ENCODE measurements at regions not wholly inside any gene's neighbourhood (a gene's known extent, or its start where the extent isn't known, plus 50 kb on each side); places are given as distances from the start of the nearest gene placed in this dataset.

DNA sequence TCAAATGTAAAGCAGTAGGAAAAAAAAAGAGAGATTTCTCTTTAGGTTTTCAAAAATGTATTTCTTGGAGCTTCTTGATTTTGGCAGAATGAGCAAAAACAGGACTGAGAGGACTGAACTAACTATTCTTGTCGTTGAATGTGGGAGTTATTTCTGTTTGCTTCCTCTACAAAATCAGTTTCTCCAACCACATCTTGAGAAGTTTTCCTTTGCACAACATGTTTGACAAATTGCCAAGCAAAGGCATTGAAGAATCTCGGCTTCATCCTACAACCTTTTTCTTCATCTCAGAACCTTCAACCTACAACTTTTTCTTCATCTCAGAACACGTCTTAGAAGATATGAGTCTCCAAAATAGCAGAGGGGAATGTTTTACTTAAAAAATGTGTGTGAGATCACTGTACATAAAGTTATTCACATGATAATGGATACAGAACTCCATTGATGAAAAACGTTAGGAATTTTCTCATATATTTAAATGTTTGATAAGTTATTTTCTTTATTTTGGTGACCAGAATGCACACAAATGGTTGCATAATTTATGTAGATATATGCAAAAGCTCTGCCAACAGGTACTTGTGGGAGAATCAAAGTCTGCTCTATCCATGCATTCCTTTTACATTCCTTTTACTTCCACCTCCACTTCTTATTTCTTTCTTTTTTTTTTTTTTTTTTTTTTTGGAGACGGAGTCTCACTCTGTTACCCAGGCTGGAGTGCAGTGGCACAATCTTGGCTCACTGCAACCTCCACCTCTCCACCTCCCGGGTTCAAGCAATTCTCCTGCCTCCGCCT, 370.0 kb downstream of the KCNJ2 start:
- Mint-ChIP-seq H3K36me3 (ENCODE audit: low read depth) (no peaks in the 10 kb centered on the region), H3K27me3 (ENCODE audit: low read depth) (no peaks in the 10 kb centered on the region), H3K4me3 (ENCODE audit: low read depth) (no peak overlapping the region), H3K9me3 (peaks cover 4% of the 10 kb centered on the region), H3K27ac (no peak overlapping the region), H3K4me1 (ENCODE audit: low read depth) (no peaks in the 10 kb centered on the region)
- intact Hi-C loops (cut with micrococcal nuclease), result no loop called here
- no peak for DNase-seq (ENCODE audit: low spot score)

DNA sequence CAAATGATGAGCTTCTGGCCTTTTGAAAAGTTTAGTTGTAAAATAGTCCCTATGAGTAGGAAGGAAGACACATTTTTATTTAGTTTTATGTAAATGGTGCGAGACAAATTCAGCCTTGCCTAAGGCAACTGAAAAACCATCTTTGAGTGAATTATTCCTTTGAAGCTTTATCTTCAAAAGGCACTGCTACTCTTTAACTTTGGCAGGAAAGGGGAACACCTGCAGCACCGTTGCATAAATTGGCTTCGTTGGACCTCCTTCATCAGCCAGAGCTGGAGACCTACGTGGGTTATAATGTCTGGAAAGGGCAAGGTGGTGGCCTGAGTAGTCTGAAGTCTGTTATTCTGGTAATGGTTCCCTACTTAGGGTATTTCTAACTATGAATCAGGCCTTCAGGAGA, 373.5 kb downstream of the KCNJ2 start:
- no peaks in the 10 kb centered on the region for H3K27me3 Mint-ChIP-seq (ENCODE audit: low read depth)

DNA sequence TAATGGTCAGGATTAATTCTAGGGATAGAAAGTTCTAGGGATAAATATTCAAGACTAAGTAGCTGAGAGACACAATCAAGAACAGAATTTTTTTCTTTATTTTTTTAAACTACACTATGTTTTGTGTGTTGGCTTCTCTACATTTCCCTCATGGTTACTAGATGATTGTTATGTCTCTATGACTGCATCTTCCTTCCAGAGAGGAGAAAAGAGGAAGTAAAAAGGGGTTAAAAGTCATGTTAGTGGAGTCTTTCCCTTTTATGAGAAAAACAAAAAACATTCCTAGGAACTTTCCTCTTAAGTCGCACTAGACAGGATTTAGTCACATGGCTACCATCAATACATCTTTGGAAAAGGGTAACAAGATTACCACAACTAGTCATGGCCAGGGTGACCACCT, 375.0 kb downstream of the KCNJ2 start:
- intact Hi-C loops (cut with micrococcal nuclease), result no loop called here

More for the DNA sequence above, 373.5 kb downstream of the KCNJ2 start:
- DNase-seq (ENCODE audit: low spot score), result no peak
- no peaks in the 10 kb centered on the region for H3K36me3 Mint-ChIP-seq (ENCODE audit: low read depth)
- H3K4me3 Mint-ChIP-seq (ENCODE audit: low read depth), result no peak overlapping the region
- H3K9me3 Mint-ChIP-seq, result peaks cover 4% of the 10 kb centered on the region
- intact Hi-C loops (cut with micrococcal nuclease), result no loop called here
- no peak overlapping the region for H3K27ac Mint-ChIP-seq
- H3K4me1 Mint-ChIP-seq (ENCODE audit: low read depth), result no peaks in the 10 kb centered on the region

DNA sequence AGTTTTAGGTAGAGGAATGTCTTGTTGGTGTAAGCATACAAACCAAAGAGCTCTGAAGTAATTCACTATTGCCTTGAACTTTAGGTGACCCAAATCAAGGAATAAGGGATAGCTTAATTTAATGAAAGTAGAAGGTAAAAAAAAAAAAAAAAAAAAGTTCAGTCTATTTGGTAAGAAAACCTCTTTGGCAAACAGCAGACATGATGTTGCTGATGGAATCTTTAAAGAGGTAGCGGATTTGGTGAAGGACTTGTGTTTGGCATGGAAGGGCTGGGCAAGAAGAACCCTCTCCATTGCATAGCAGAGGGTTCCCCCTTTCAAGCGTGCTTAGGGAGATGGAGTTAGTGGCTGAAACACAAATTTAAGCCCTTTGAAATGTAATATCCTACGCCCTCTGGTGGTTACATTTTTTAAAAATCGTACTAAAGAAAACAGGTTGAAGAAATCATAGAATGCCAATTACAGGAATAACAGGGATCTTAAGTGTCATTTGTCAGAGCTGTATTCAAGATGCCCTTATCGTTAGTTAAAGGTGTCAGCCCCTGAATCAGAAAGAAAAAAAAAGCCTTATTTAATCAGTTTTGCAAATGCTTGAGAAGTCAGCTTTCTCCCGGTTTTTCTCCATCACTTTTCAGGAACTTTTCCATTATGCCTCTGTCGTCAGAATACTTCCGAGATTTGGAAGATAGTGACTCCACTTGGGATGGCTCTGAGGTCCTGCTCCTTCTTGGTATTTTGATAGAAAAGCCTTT, 383.1 kb downstream of the KCNJ2 start:
- Mint-ChIP-seq H3K36me3 (ENCODE audit: low read depth) (no peaks in the 10 kb centered on the region), H3K4me3 (ENCODE audit: low read depth) (no peak overlapping the region), H3K27ac (no peak overlapping the region), H3K27me3 (ENCODE audit: low read depth) (no peaks in the 10 kb centered on the region), H3K4me1 (ENCODE audit: low read depth) (no peaks in the 10 kb centered on the region), H3K9me3 (no peaks in the 10 kb centered on the region)
- intact Hi-C loops (cut with micrococcal nuclease), result loop anchor here (10.0 kb wide), 3 partner anchors 948 to 1028 kb away; no protein-coding TSS in a partner anchor
- no peak for DNase-seq (ENCODE audit: low spot score)

More for the DNA sequence above, 375.0 kb downstream of the KCNJ2 start:
- no peaks in the 10 kb centered on the region for H3K27me3 Mint-ChIP-seq (ENCODE audit: low read depth)
- H3K36me3 Mint-ChIP-seq (ENCODE audit: low read depth), result no peaks in the 10 kb centered on the region
- no peak overlapping the region for H3K27ac Mint-ChIP-seq
- peaks cover 4% of the 10 kb centered on the region for H3K9me3 Mint-ChIP-seq
- no peaks in the 10 kb centered on the region for H3K4me1 Mint-ChIP-seq (ENCODE audit: low read depth)
- DNase-seq (ENCODE audit: low spot score), result no peak
- no peak overlapping the region for H3K4me3 Mint-ChIP-seq (ENCODE audit: low read depth)

DNA sequence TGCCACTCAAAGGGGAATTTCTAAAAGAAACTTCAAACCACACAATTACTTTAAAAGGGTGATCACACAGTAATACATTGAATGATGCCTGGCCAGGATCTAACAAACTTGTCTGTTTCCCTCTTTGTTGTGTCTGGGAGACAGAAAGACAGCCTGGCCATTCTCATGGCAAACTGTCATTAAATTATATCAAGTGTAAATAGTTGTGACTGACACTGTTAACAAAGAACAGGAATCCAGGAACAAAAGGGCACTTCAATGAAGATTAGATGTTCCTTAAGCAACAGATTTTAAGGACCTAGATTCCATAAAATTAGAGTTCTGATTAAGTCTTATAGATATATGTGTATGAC, 383.6 kb downstream of the KCNJ2 start:
- no peak for DNase-seq (ENCODE audit: low spot score)
- intact Hi-C loops (cut with micrococcal nuclease), result loop anchor here (10.0 kb wide), 3 partner anchors 948 to 1028 kb away; no protein-coding TSS in a partner anchor
- Mint-ChIP-seq H3K27ac (no peak overlapping the region), H3K9me3 (no peaks in the 10 kb centered on the region), H3K27me3 (ENCODE audit: low read depth) (no peaks in the 10 kb centered on the region), H3K4me3 (ENCODE audit: low read depth) (no peak overlapping the region), H3K4me1 (ENCODE audit: low read depth) (no peaks in the 10 kb centered on the region), H3K36me3 (ENCODE audit: low read depth) (no peaks in the 10 kb centered on the region)

DNA sequence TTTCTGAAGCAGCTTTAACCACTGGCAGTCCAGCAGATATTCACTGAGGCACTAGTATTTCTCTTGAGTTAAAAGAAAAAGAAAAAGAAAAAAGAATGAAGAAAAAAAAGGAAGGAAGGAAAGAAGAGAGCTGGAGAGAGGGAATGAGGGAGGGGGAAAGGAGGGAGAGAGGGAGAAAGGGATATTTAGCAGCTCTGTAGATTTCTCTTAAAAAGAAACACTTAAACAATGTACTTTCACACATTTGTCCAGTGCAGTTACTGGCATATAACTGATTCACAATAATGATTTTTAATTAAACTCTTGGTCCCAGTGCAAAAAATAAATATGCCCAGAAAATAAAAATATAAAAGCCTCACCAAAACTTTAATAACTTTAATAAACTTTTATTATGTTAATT, 386.4 kb downstream of the KCNJ2 start:
- Mint-ChIP-seq H3K27me3 (ENCODE audit: low read depth) (no peaks in the 10 kb centered on the region), H3K9me3 (no peaks in the 10 kb centered on the region), H3K36me3 (ENCODE audit: low read depth) (no peaks in the 10 kb centered on the region), H3K4me3 (ENCODE audit: low read depth) (no peak overlapping the region), H3K27ac (no peak overlapping the region), H3K4me1 (ENCODE audit: low read depth) (no peaks in the 10 kb centered on the region)
- DNase-seq (ENCODE audit: low spot score), result no peak
- intact Hi-C loops (cut with micrococcal nuclease), result loop anchor here (10.0 kb wide), 3 partner anchors 951 to 1031 kb away; no protein-coding TSS in a partner anchor

DNA sequence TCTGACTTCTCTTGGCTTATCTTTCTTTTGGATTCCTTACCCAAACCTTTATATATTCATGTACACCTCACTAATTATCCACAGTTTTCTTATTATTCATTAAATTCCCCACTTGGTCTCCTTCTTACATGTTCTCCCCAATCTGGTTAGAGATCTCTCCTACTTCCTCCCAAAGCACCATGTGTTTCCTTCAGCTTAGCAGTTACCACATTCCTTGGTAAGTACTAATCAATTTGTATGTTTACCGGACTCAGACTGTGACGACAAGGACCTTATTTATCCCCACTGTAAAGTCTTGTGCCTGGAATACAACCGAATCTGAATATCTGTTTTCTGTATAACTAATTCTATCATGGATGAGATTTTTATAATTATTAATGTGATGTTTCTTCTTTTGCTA, 389.5 kb downstream of the KCNJ2 start:
- intact Hi-C loops (cut with micrococcal nuclease), result loop anchor here (10.0 kb wide), 3 partner anchors 954 to 1034 kb away; no protein-coding TSS in a partner anchor
- no peaks in the 10 kb centered on the region for H3K4me1 Mint-ChIP-seq (ENCODE audit: low read depth)
- H3K36me3 Mint-ChIP-seq (ENCODE audit: low read depth), result no peaks in the 10 kb centered on the region
- H3K27me3 Mint-ChIP-seq (ENCODE audit: low read depth), result no peaks in the 10 kb centered on the region
- H3K9me3 Mint-ChIP-seq, result no peaks in the 10 kb centered on the region
- H3K27ac Mint-ChIP-seq, result no peak overlapping the region
- H3K4me3 Mint-ChIP-seq (ENCODE audit: low read depth), result no peak overlapping the region
- DNase-seq (ENCODE audit: low spot score), result no peak

DNA sequence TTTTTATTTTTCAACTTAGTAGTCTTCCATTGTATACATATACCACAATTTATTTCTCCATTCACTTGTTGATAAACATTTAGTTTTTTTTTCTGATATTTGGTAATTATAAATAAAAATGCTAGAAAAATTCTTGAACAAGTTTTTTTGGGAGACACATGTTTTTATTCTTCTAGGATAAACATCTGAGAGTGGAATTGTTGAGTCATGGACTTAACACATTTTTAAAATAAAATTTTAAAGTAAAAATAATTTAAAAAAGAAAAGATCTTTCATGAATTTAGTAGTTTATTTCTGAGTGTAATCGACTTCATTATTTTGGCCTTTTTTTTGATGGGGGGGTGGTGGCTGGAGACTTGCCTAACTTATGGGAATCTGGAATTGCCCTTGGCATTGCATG, 391.1 kb downstream of the KCNJ2 start:
- no peak for DNase-seq (ENCODE audit: low spot score)
- no peaks in the 10 kb centered on the region for H3K36me3 Mint-ChIP-seq (ENCODE audit: low read depth)
- no peaks in the 10 kb centered on the region for H3K27me3 Mint-ChIP-seq (ENCODE audit: low read depth)
- no peaks in the 10 kb centered on the region for H3K9me3 Mint-ChIP-seq
- intact Hi-C loops (cut with micrococcal nuclease), result no loop called here
- no peaks in the 10 kb centered on the region for H3K4me1 Mint-ChIP-seq (ENCODE audit: low read depth)
- no peak overlapping the region for H3K27ac Mint-ChIP-seq
- H3K4me3 Mint-ChIP-seq (ENCODE audit: low read depth), result no peak overlapping the region

DNA sequence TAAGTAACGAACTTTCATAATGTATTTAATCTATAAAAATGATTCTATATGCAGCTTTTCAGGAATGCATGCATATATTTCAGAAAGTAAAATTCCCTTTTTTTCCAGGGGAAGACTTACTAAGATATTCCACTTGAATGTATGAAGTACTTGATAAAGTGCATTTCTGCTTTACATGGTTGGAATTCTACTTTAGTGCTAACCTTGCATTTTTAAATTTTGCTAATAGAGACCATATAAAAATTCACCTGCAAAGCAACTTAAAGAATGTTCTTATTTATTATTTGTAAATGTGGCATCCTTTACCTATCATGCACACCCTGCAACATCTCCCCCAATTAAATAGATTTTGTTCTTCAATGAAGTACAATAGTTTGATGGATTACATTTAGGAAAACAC, 392.8 kb downstream of the KCNJ2 start:
- no peaks in the 10 kb centered on the region for H3K27me3 Mint-ChIP-seq (ENCODE audit: low read depth)
- no peak overlapping the region for H3K27ac Mint-ChIP-seq

DNA sequence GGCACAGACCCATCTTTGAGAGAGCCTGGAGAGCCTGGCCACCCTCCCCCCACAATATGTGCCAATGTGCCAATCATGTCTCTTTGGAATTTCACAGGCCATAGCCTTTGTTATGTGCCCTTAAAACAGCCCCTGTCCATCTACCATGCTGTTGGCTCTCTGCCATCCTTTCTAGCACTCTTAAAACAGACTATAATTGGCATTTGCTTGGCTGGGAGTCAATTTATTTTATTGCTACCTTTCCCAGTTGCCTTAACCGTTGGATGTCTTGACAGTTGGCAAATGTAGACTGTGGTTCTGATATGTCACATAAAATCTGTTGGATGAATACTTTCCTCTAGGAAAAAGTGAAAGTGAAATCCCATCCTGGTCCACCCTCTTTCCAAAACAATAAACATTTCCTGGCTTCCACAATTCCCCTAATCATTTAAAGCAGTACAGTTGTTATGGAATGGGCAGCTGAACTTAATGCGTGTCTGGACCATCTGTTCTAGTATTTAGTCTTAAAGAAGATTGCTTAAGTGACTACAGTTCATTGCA, 394.0 kb downstream of the KCNJ2 start:
- no peak overlapping the region for H3K27ac Mint-ChIP-seq
- no peak for DNase-seq (ENCODE audit: low spot score)
- H3K4me3 Mint-ChIP-seq (ENCODE audit: low read depth), result no peak overlapping the region
- H3K36me3 Mint-ChIP-seq (ENCODE audit: low read depth), result no peaks in the 10 kb centered on the region
- no peaks in the 10 kb centered on the region for H3K4me1 Mint-ChIP-seq (ENCODE audit: low read depth)
- H3K9me3 Mint-ChIP-seq, result no peaks in the 10 kb centered on the region
- H3K27me3 Mint-ChIP-seq (ENCODE audit: low read depth), result no peaks in the 10 kb centered on the region
- intact Hi-C loops (cut with micrococcal nuclease), result no loop called here

More for the DNA sequence above, 392.8 kb downstream of the KCNJ2 start:
- Mint-ChIP-seq H3K4me3 (ENCODE audit: low read depth) (no peak overlapping the region), H3K36me3 (ENCODE audit: low read depth) (no peaks in the 10 kb centered on the region), H3K9me3 (no peaks in the 10 kb centered on the region), H3K4me1 (ENCODE audit: low read depth) (no peaks in the 10 kb centered on the region)
- intact Hi-C loops (cut with micrococcal nuclease), result no loop called here
- no peak for DNase-seq (ENCODE audit: low spot score)

DNA sequence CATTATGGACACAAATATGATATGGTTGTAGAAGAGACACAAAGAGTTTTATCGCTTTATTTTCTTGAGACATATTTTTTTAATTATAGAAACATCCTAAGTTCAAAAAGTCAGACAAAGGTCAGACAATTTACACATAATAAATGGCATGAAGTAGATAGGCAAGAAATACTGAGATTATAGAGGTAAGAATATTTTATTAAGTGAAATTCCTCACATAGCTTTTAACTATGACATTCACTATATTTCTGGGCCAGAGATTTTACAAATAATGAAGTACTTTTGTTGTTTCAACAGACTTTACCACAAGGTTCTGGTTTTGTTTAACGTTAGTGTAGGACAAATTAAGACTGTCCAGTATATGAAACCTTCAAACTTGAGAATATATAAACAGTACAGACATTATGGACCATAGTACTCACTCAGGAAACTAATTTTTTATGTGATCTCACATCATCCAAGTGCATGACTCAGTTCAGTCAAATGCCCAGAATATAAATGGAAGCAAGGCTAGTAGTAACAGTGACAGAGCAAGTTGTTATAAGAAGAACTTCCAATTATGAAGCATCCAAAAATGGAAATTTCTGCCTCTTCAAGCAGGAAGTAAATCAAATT, 394.8 kb downstream of the KCNJ2 start:
- DNase-seq (ENCODE audit: low spot score), result no peak
- Mint-ChIP-seq H3K36me3 (ENCODE audit: low read depth) (no peaks in the 10 kb centered on the region), H3K4me1 (ENCODE audit: low read depth) (no peaks in the 10 kb centered on the region), H3K27ac (no peak overlapping the region), H3K27me3 (ENCODE audit: low read depth) (no peaks in the 10 kb centered on the region), H3K4me3 (ENCODE audit: low read depth) (no peak overlapping the region), H3K9me3 (no peaks in the 10 kb centered on the region)
- intact Hi-C loops (cut with micrococcal nuclease), result no loop called here

DNA sequence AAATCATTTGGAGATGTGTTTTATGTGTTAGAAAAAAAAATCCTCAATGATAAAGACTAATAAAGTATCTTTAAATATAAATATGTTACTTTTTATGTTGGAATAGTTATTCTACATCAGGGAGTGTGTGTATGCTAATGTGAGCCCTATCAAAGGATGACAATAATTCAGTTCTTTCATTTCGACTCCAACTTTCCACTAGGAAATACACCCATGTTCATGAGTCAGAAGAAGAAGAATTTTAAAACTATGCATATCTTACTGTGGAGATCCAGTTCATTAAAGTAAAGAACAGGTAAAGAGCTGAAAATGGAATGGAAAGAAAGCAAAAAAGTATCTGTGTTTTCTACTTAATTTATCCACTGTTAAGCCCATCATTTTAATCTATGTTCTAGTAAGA, 399.8 kb downstream of the KCNJ2 start:
- Mint-ChIP-seq H3K27me3 (ENCODE audit: low read depth) (no peaks in the 10 kb centered on the region), H3K9me3 (no peaks in the 10 kb centered on the region), H3K27ac (no peak overlapping the region), H3K4me3 (ENCODE audit: low read depth) (no peak overlapping the region), H3K4me1 (ENCODE audit: low read depth) (no peaks in the 10 kb centered on the region), H3K36me3 (ENCODE audit: low read depth) (no peaks in the 10 kb centered on the region)
- no peak for DNase-seq (ENCODE audit: low spot score)
- intact Hi-C loops (cut with micrococcal nuclease), result no loop called here

DNA sequence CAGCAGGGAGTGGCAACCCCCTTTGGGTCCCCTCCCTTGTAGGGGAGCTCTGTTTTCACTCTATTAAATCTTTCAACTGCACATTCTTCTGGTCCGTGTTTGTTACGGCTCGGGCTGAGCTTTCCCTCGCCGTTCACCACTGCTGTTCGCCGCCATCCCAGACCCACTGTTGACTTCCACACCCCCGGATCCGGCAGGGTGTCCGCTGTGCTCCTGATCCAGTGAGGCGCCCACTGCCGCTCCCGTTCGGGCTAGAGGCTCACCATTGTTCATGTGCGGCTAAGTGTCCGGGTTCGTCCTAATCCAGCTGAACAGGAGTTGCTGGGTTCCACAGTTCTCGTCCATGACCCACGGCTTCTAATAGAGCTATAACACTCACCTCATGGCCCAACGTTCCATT, 408.1 kb downstream of the KCNJ2 start:
- intact Hi-C loops (cut with micrococcal nuclease), result no loop called here
- H3K9me3 Mint-ChIP-seq, result no peaks in the 10 kb centered on the region
- DNase-seq (ENCODE audit: low spot score), result no peak
- H3K27me3 Mint-ChIP-seq (ENCODE audit: low read depth), result no peaks in the 10 kb centered on the region
- H3K36me3 Mint-ChIP-seq (ENCODE audit: low read depth), result no peaks in the 10 kb centered on the region
- no peak overlapping the region for H3K4me3 Mint-ChIP-seq (ENCODE audit: low read depth)
- no peaks in the 10 kb centered on the region for H3K4me1 Mint-ChIP-seq (ENCODE audit: low read depth)
- H3K27ac Mint-ChIP-seq, result no peak overlapping the region

All from activated T-helper 2 cell treated with anti-CD3 and anti-CD28 coated beads, Interferon-gamma antibody, Interleukin-2, Interleukin-4, amounts not matched to agents 10 μg/mL and 5 μg/mL and 100 μg/mL, durations not matched to agents 14 hours and 24 hours and 36 hours (primary cell).